B cell (primary cell): ENCODE measurements at regions not wholly inside any gene's neighbourhood (a gene's known extent, or its start where the extent isn't known, plus 50 kb on each side); places are given as distances from the start of the nearest gene placed in this dataset.

Experiments
- ATAC-seq: fragments of 200-7000 bp; cut with Tn5 transposase; one replicate; pipeline ENCODE4 v1.10.0; 2021; ENCODE audit warnings: low read depth, mild to moderate bottlenecking, moderate number of reproducible peaks, moderate library complexity
- CTCF ChIA-PET: fragments of 350-600 bp; sonication (Branson Sonifier 250); formaldehyde crosslinking; loops from one replicate; lab custom pipeline; 2021; ENCODE audit warnings: antibody characterized with exemption, inconsistent platforms; lab: Charles Lee
- POLR2A ChIA-PET: fragments of 350-600 bp; sonication (Branson Sonifier 250); formaldehyde crosslinking; loops from one replicate; lab custom pipeline; 2021; ENCODE audit warnings: antibody characterized with exemption; lab: Charles Lee
- DNase-seq: peaks from one replicate; pipeline ENCODE4 v3.0.0; 2013
- H2AFZ ChIP-seq: 2 replicates; pipeline ENCODE4 v1.6.1; 2012; ENCODE audit warnings: mild to moderate bottlenecking, low read depth, low read length; ENCODE audit not compliant: insufficient read depth, poor library complexity, severe bottlenecking
- H3K27ac ChIP-seq, 2 donors: 1 replicate in 1 of 2; 2 replicates in 1 of 2; pipeline ENCODE4 v1.5.1; 2012 to 2013; ENCODE audit warnings: low read length in 2 of 2, mild to moderate bottlenecking in 2 of 2, moderate library complexity in 1 of 2
- H3K27me3 ChIP-seq, 4 experiments: fragments of 200-600 bp in 1 of 4; sonication (generic) in 1 of 4; replicated peaks in 1 of 4; 1 replicate in 2 of 4; 2 replicates in 2 of 4; pipeline versions ENCODE4 v1.6.1 to v1.7.0; 2013 to 2016; ENCODE audit warnings: low read length in 3 of 4, mild to moderate bottlenecking in 2 of 4, mixed read lengths in 1 of 4, moderate library complexity in 1 of 4; ENCODE audit not compliant: insufficient read depth in 4 of 4, control insufficient read depth in 3 of 4; ENCODE audit errors: control extremely low read depth in 1 of 4
- H3K36me3 ChIP-seq, 2 experiments: replicated peaks in 1 of 2; 1 replicate in 1 of 2; 2 replicates in 1 of 2; pipeline versions ENCODE4 v1.6.1 to v1.7.1; 2013; ENCODE audit warnings: low read length in 1 of 2; ENCODE audit not compliant: insufficient read depth in 2 of 2, control insufficient read depth in 1 of 2; ENCODE audit errors: control extremely low read depth in 1 of 2, extremely low read depth in 1 of 2
- H3K4me1 ChIP-seq, 2 donors: fragments of 200-600 bp in 1 of 2; sonication (generic) in 1 of 2; 1 replicate in 1 of 2; 2 replicates in 1 of 2; pipeline versions ENCODE4 v1.5.1 to v1.6.1; 2013 to 2017; ENCODE audit warnings: low read length in 2 of 2; ENCODE audit not compliant: control insufficient read depth in 2 of 2, insufficient read depth in 2 of 2
- H3K4me2 ChIP-seq: replicated peaks from 2 replicates; pipeline ENCODE3; 2012; ENCODE audit warnings: mild to moderate bottlenecking, low read depth, low read length; ENCODE audit not compliant: poor library complexity, severe bottlenecking
- H3K4me3 ChIP-seq, 5 experiments: fragments of 200-600 bp in 1 of 5; sonication (generic) in 1 of 5; 1 replicate in 3 of 5; 2 replicates in 2 of 5; pipeline versions ENCODE4 v1.5.1 to v1.7.0; 2011 to 2016; ENCODE audit warnings: low read length in 4 of 5, mild to moderate bottlenecking in 4 of 5, low read depth in 2 of 5, control low read depth in 1 of 5, moderate library complexity in 1 of 5; ENCODE audit not compliant: insufficient read depth in 1 of 5; ENCODE audit errors: control extremely low read depth in 1 of 5, extremely low read depth in 1 of 5
- H3K79me2 ChIP-seq: fragments of 200-600 bp; sonication (generic); one replicate; pipeline ENCODE4 v1.6.0; 2016; ENCODE audit warnings: low read length; ENCODE audit not compliant: control insufficient read depth, insufficient read depth
- H3K9ac ChIP-seq: fragments of 200-600 bp; sonication (generic); 2 replicates; pipeline ENCODE4 v1.6.1; 2017; ENCODE audit warnings: mild to moderate bottlenecking, low read length, moderate library complexity
- H3K9me3 ChIP-seq, 3 donors: one replicate each; pipeline versions ENCODE4 v1.6.1 to v1.7.1; 2013; ENCODE audit warnings: low read length in 2 of 3; ENCODE audit not compliant: control insufficient read depth in 2 of 3, insufficient read depth in 1 of 3; ENCODE audit errors: control extremely low read depth in 1 of 3
- H4K20me1 ChIP-seq: 2 replicates; pipeline ENCODE4 v1.6.0; 2012; ENCODE audit warnings: mild to moderate bottlenecking, low read length; ENCODE audit not compliant: insufficient read depth, control insufficient read depth, poor library complexity, severe bottlenecking
- H3K27ac Mint-ChIP-seq: one replicate; pipeline ENCODE4 v1.8.0; 2021; ENCODE audit warnings: mixed read lengths
- H3K27me3 Mint-ChIP-seq: one replicate; pipeline ENCODE4 v1.8.0; 2021; ENCODE audit warnings: mixed read lengths
- H3K4me1 Mint-ChIP-seq: one replicate; pipeline ENCODE4 v1.8.0; 2021; ENCODE audit warnings: mixed read lengths
- H3K4me3 Mint-ChIP-seq: one replicate; pipeline ENCODE4 v1.8.0; 2021; ENCODE audit warnings: mixed read lengths
- H3K9me3 Mint-ChIP-seq: one replicate; pipeline ENCODE4 v1.8.0; 2022; ENCODE audit warnings: mixed read lengths; ENCODE audit not compliant: insufficient read depth
- EZH2 ChIP-seq: IDR thresholded peaks from 2 replicates; pipeline ENCODE4 v1.6.1; 2012; ENCODE audit warnings: borderline replicate concordance, low read depth, mild to moderate bottlenecking, moderate library complexity, low read length; ENCODE audit not compliant: insufficient read depth, poor library complexity, severe bottlenecking
- WGBS: methylation state at CpG from one replicate; pipeline ENCODE4 v1.1.5; 2013; ENCODE audit warnings: missing lambda C conversion rate; ENCODE audit not compliant: insufficient coverage; 5-methylcytosine and 5-hydroxymethylcytosine counted together
- intact Hi-C: fragments of 100-400 bp; cut with micrococcal nuclease; formaldehyde crosslinking; loops from one replicate; pipeline ENCODE4 v1.10.0; 2022
- TF ChIP-seq, protein P1 (sequence below): fragments of 200-600 bp; IDR thresholded peaks from one replicate; pipeline ENCODE4 v1.8.0; 2022; ENCODE audit warnings: antibody characterized with exemption, mild to moderate bottlenecking

DNA sequence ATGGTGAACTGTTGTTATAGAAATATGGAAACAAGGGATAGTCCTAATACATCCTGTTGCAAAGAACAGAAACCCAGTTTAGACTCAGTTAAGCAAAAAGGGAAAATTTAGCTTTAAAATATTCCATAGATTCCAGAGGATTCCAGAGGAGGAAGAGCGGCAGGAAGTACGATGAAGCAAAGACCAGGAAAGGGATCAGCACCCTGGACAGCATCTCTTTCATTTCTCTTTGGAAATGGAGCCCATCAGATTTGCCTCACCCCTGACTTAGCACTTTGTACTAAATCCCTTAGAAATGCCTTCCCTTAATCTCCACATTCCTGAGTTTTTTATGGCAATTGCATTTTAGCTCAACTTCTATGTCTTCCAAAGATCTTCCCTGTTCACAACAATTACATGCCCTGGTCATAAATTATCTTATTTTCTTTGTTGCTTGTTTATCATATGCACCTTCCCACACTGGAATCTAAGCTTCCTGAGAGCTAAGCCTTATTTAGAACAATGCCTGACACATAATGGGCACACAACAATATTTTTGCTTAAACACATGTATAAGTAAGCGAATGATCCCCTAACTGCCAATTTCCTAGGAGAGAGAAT is 150.0 kb upstream of the RBFOX1 start:
- H2AFZ ChIP-seq: no peak overlapping the region
- H3K27ac ChIP-seq: no peak overlapping the region
- H3K4me2 ChIP-seq: no peak overlapping the region
- DNase-seq (no peak), ATAC-seq (no peak)
- H3K4me1 Mint-ChIP-seq: no peaks in the 10 kb centered on the region
- H3K27me3 Mint-ChIP-seq: no peaks in the 10 kb centered on the region
- no peak overlapping the region for H3K27ac Mint-ChIP-seq
- peaks cover 4% of the 10 kb centered on the region for H3K9me3 Mint-ChIP-seq
- ChIA-PET POLR2A (no interaction called here), CTCF (no interaction called here)
- H3K9me3 ChIP-seq: peaks cover 0 to 3% (median 1%) of the 10 kb centered on the region in 3 donors
- no peaks in the 10 kb centered on the region for H4K20me1 ChIP-seq
- H3K27me3 ChIP-seq: no peaks in the 10 kb centered on the region
- intact Hi-C loops: no loop called here
- no peaks in the 10 kb centered on the region for H3K79me2 ChIP-seq
- WGBS: 57% methylated on average over 1 of the region's 3 CpGs
- H3K36me3 ChIP-seq: no peaks in the 10 kb centered on the region
- H3K4me1 ChIP-seq: no peaks in the 10 kb centered on the region
- H3K4me3 Mint-ChIP-seq: no peak overlapping the region
- no peak overlapping the region for H3K9ac ChIP-seq
- no peak overlapping the region for H3K4me3 ChIP-seq
- TF ChIP-seq, protein P1, sequence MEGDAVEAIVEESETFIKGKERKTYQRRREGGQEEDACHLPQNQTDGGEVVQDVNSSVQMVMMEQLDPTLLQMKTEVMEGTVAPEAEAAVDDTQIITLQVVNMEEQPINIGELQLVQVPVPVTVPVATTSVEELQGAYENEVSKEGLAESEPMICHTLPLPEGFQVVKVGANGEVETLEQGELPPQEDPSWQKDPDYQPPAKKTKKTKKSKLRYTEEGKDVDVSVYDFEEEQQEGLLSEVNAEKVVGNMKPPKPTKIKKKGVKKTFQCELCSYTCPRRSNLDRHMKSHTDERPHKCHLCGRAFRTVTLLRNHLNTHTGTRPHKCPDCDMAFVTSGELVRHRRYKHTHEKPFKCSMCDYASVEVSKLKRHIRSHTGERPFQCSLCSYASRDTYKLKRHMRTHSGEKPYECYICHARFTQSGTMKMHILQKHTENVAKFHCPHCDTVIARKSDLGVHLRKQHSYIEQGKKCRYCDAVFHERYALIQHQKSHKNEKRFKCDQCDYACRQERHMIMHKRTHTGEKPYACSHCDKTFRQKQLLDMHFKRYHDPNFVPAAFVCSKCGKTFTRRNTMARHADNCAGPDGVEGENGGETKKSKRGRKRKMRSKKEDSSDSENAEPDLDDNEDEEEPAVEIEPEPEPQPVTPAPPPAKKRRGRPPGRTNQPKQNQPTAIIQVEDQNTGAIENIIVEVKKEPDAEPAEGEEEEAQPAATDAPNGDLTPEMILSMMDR: no peak
- no peak for TF ChIP-seq EZH2

DNA sequence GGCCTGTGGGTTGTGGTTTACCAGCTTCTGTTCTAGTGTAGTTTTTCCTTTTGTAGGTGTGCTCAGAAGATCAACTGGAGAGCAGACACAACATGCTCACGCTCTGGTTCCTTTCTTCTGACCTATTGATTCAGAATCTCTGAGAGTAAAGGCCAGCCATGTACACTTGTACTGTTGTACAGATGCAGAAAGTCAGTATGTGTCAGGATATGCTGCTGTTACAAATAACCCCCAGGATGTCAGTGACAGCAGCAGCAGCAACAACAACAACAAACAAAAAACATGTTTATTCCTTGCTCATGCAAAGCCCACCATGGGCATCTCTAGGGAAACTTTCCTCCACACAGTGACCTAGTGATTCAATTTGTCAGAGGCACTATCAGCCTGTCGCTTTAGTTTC is 154.8 kb upstream of the RBFOX1 start:
- WGBS: 67% methylated on average over 1 of the region's 2 CpGs
- no peaks in the 10 kb centered on the region for H4K20me1 ChIP-seq
- DNase-seq: no peak
- H3K4me2 ChIP-seq: no peak overlapping the region
- no peak overlapping the region for H3K4me3 ChIP-seq
- Mint-ChIP-seq H3K4me1 (no peaks in the 10 kb centered on the region), H3K9me3 (peaks cover 6% of the 10 kb centered on the region), H3K27ac (no peak overlapping the region), H3K27me3 (no peaks in the 10 kb centered on the region), H3K4me3 (no peak overlapping the region)
- H2AFZ ChIP-seq: no peak overlapping the region
- no peak overlapping the region for H3K27ac ChIP-seq
- no peaks in the 10 kb centered on the region for H3K4me1 ChIP-seq
- intact Hi-C loops: no loop called here
- H3K9ac ChIP-seq: no peak overlapping the region
- no peak for ATAC-seq
- H3K36me3 ChIP-seq: no peaks in the 10 kb centered on the region
- TF ChIP-seq EZH2: no peak
- TF ChIP-seq, protein P1: no peak
- no peaks in the 10 kb centered on the region for H3K79me2 ChIP-seq
- CTCF ChIA-PET: no interaction called here
- H3K27me3 ChIP-seq: no peaks in the 10 kb centered on the region
- H3K9me3 ChIP-seq: peaks cover 0 to 4% (median 0%) of the 10 kb centered on the region in 3 donors
- POLR2A ChIA-PET: no interaction called here
